ENCODE measurements at regions not wholly inside any gene's neighbourhood (a gene's known extent, or its start where the extent isn't known, plus 50 kb on each side); places are given as distances from the start of the nearest gene placed in this dataset.

DNA sequence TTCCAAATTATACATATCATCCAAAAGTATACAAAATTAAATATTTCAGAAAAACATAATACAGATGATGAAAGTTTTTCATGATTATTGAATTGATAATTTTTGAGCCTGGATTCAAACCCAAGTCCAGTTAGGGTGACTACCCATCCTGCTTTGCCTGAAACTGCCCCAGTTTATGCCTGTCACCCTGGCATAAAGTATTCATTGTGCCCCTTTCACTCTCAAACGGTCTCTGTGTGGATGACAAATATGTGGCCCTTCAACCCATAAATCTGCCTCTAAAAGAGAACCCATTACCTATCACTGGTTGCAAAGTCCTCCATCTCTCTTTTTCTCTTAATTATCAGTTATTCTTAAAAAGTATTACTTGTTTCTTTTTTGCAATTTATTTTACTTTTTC is 553.7 kb upstream of the JARID2 start:
- Histone ChIP-seq H3K27ac (ENCODE audit: low read depth, low read length) (no peak overlapping the region), H3K9me3 (ENCODE audit: control insufficient read depth in 1 of 2, insufficient read depth in 1 of 2, low read depth in 1 of 2, low read length in 2 of 2) (no peaks in the 10 kb centered on the region), H3K9ac (ENCODE audit: low read length) (no peak overlapping the region), H3K4me1 (ENCODE audit: control insufficient read depth in 1 of 2, insufficient read depth in 2 of 2, low read length in 2 of 2) (peaks cover 3 to 30% of the 10 kb centered on the region in 2 experiments; a peak in 3 of 4 replicates), H3K4me3 (replicated peaks in 1 of 2; ENCODE audit: low read depth in 1 of 2, low read length in 2 of 2) (no peak overlapping the region), H4K20me1 (ENCODE audit: insufficient read depth) (no peaks in the 10 kb centered on the region), H2AFZ (ENCODE audit: low read depth, low read length, poor library complexity, severe bottlenecking) (peak overlapping the region; percentile 83), H3K79me2 (ENCODE audit: insufficient read depth, low read length) (no peaks in the 10 kb centered on the region), H3K27me3 (ENCODE audit: insufficient read depth, low read length) (no peaks in the 10 kb centered on the region), H3K36me3 (ENCODE audit: control insufficient read depth in 1 of 2, insufficient read depth in 2 of 2, low read length in 2 of 2) (no peaks in the 10 kb centered on the region), H3K9me2 (ENCODE audit: insufficient read depth) (no peaks in the 10 kb centered on the region), H3K4me2 (ENCODE audit: low read length) (no peak overlapping the region)
- TF ChIP-seq SIN3A (IDR thresholded peaks at IDR 0.05; ENCODE audit: low read depth) (no peak), POLR2A (IDR thresholded peaks at IDR 0.05; ENCODE audit: borderline replicate concordance, extremely low read depth, insufficient read depth, insufficient read length) (no peak), ZNF274 (IDR thresholded peaks at IDR 0.05; ENCODE audit: low read depth, low read length) (no peak), TCF7L2 (IDR thresholded peaks at IDR 0.05; ENCODE audit: borderline replicate concordance, extremely low read depth, insufficient read depth, insufficient read length) (no peak), EZH2 (IDR thresholded peaks at IDR 0.05) (no peak), ELF1 (IDR thresholded peaks at IDR 0.05; ENCODE audit: borderline replicate concordance, low read depth) (no peak), FOSL1 (IDR thresholded peaks at IDR 0.05; ENCODE audit: low read depth) (no peak), ZBTB33 (IDR thresholded peaks at IDR 0.05; ENCODE audit: extremely low read depth, insufficient replicate concordance, low read length) (no peak), CBX3 (IDR thresholded peaks at IDR 0.05; ENCODE audit: low read depth) (no peak), CTCF (IDR thresholded peaks at IDR 0.05 in 2 of 3, conservative IDR thresholded peaks at IDR 0.05 in 1 of 3; ENCODE audit: borderline replicate concordance in 1 of 3, insufficient read depth in 1 of 3, low read depth in 2 of 3, low read length in 2 of 3) (no peak)
- ChIA-PET RAD21 (ENCODE audit: low non-redundant PET in 1 of 2, low total read pairs in 2 of 2, uncharacterized antibody in 2 of 2, unreplicated experiment in 2 of 2) (no interaction called here), POLR2A (no interaction called here), CTCF (no interaction called here)
- intact Hi-C loops (cut with micrococcal nuclease): no loop called here
- no TSS peak for BruUV-seq (replicated peaks)
- DNase-seq (ENCODE audit: low read depth, low spot score) (no peak), ATAC-seq (no peak)

All from HCT116 (cell line).